HG03280 (cell line): ENCODE measurements at regions not wholly inside any gene's neighbourhood (a gene's known extent, or its start where the extent isn't known, plus 50 kb on each side); places are given as distances from the start of the nearest gene placed in this dataset.
"Not testable (repeated sequence)": the region's sequence is repeated elsewhere in the genome, so short reads cannot be mapped to it uniquely, and the experiment has no call there.

Source experiments
- ATAC-seq: cut with Tn5 transposase; IDR thresholded peaks from one replicate; pipeline ENCODE4 v1.9.1; 2021; ENCODE audit warnings: mild to moderate bottlenecking, moderate library complexity; ENCODE audit not compliant: unreplicated experiment

DNA sequence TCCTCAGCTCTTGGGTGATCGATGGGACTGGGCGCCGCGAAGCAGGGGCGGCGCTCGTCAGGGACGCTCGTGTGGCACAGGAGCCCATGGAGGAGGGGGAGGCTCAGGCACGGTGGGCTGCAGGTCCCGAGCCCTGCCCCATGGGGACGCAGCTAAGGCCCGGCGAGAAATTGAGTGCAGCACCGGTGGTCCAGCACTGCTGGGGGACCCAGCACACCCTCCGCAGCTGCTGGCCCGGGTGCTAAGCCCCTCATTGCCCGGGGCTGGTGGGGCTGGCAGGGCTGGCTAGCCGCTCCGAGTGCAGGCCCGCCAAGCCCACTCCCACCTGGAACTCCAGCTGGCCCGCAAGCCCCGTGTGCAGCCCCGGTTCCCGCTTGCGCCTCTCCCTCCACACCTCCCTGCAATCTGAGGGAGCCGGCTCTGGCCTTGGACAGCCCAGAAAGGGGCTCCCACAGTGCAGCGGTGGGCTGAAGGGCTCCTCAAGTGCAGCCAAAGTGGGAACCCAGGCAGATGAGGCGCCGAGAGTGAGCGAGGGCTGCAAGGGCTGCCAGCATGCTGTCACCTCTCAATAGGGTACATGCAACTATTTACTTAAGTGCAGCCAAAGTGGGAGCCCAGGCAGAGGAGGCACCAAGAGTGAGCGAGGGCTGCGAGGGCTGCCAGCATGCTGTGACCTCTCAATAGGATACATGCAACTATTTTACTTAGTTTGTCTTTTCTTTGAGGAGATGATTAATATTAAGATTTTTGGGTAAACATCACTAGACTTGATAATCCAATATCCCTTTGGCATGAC, 619.8 kb upstream of the IGFBP7 start:
- not testable (repeated sequence) for ATAC-seq

DNA sequence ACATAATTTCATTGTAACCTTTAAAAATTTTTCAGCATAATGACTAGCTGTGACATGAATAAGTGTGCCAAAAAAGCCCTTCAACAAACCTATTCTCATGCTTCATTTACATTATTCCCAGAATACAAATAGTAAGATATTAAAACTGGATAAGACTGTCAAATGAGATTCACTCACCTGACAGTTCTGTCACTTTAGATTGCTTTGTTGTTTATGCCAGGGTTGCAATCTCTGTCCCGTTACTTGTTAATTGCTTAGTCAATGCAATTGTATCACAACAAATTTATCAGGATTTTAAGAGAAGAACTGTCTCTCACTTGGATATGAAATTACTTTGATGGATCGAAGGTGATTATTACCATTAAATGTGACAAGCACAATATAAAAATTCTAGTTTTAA, 616.0 kb upstream of the IGFBP7 start:
- ATAC-seq = no peak

DNA sequence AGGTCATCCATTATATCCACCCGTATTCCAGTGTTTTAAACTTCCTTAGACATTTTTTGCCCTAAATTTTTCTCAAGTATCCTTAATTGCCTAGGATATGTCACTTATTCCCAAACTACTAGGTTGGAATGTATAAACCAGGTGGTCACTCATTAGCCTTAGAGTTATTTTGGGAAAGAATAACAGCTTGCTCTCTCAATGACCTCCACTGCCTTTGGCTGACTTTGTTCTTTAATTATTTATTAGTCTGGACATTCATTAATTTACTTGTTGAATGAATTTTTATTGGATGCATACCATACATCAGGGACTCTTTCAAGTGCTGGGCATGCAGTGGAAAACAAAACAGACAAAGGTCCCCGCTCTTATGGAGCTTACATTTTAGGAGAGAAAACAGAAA, 609.3 kb upstream of the IGFBP7 start:
- no peak for ATAC-seq

DNA sequence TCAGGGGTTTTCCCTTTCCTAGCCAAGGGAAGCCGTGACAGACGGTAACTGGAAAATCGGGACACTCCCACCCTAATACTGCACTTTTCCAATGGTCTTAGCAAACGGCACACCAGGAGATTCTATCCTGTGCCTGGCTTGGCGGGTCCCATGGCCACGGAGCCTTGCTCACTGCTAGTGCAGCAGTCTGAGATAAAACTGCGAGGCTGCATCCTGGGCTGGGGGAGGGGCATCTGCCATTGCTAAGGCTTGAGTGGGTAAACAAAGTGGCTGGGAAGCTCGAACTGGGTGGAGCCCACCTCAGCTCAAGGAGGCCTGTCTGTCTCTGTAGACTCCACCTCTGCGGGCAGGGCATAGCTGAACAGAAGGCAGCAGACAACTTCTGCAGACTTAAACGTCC, 604.1 kb upstream of the IGFBP7 start:
- not testable (repeated sequence) for ATAC-seq

DNA sequence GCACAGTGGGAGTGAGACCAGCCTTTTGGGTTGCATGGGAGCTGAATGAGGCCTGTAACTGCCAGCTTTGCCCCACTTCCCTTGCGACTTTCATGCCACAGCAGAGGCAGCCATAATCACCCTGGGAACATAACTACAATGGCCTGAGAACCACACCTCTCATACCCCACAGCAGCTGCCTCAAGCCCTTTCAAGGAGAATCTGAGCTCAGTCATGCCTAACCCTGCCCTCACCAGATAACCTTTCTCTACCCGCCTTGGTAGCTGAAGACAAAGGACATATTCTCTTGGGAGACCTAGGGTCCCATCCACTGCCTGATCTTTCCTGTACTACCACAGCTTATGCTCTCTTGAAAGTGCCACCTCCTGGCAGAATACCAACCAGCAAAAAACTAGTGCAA, 599.9 kb upstream of the IGFBP7 start:
- ATAC-seq = no peak

DNA sequence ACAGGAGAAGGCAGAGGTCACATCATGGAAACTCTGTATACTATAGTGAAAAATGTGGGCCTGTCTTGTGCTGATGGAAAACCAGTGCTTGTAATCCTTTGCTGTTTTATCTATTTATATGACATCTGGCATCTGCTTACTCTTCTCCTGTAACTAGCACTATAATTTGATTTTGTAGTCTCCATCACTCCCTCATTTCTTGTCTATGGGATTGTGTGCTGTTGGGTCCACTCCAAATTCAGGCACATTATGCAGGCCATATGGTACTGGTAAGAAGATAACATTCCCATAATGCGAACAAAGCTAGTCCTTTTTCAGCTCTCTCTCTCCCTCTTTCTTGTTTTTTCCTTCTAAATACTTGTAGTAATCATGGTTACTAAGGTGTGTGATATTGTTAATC, 581.2 kb upstream of the IGFBP7 start:
- no peak for ATAC-seq

DNA sequence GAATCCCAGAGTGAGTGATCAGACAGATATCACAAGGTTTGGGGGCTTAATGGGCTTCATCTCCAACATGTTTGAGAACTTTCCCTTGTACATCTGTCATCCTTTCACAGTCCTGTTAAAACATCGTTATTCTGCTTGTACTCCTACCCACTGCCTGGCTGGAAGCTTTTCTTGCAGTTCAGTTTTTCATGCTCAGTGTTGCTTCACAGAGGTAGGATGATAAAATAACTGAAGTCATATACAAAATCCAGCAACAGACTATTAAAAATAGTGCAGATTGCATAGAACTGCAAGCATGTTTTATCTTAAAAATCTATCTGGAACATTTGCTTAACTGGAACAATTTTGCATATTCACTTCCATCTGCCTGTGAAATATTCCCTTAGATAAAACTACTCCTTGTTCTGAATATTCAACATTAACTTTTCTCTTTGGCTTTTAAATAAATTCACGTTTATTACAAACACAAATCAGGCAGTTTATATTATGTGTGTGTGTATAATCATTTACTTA, 579.6 kb upstream of the IGFBP7 start:
- ATAC-seq = no peak

DNA sequence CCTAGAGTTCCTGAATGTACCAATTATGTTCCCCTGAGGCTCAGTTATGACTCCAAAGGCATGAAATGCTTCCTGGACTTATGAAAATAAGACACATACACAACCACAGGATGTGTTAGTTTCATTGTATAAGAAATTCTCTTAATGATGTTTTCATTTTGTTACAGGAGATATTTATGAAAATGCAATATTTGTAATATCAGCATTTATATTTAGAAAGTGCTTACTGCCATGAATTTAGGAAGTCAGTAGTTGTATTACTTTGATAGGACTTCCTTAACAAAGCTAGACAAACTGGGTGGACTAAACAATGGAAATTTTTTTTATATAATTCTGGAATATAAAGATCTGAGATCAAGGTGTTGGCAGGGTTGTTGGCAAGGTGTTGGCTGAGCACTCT, 572.1 kb upstream of the IGFBP7 start:
- no peak for ATAC-seq

DNA sequence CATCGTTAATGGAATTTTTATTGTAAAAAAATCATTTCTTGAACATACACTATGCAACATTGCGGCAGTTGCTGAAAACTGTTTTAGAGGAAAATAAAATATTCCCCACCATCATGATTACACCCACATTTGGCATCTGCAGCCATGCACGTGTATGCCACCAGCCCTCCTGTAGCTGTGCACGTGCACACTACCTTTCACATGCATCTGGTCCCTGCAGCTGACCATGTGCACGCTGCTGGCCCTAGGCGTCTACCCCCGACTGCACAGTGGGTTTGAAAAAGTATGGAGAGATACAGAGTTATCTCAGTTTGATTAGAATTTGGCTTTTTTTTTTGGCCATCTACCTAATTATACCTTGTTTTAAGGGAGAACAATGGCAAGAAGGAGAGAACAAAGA, 569.8 kb upstream of the IGFBP7 start:
- no peak for ATAC-seq

DNA sequence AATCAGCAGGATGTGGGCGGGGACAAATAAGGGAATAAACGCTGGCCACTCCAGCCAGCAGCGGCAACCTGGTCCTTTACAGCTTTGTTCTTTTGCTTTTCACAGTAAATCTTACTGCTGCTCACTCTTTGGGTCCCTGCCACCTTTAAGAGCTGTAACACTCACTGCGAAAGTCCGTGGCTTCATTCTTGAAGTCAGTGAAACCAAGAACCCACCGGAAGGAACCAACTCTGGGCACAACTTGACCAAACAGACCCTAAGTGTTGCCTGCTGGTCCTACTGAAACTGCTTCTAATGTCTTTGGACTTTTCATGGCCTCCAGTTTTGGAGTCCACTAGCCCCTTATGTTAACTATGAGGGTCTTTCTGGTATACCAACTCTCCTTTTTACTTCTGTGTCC, 566.2 kb upstream of the IGFBP7 start:
- no peak for ATAC-seq

DNA sequence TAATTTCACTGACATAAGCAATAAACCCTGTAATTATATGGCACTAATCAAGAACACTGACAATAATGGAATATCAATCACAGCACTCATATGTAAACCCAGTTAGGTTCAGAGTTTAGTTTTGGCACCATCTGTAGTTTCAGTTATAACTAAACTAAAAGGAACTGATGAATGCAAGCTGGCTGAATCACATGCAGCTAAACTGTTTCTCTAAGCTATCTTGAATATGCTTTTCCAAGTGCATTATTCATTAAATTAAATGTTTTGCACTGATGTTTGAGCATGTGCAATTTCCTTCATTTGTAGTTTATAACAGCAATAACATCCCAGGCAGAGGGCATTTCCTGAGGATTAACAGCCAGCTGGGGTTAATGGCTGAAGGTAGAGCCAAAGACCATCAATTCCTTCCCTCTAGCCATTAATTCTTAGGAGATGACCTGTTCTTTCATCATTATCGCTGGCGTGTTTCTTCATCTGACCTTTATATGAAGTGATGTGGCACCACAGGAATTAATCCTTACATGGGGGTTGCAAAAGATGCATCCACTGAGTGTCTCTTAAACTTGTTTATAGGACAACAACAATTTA, 562.8 kb upstream of the IGFBP7 start:
- ATAC-seq = no peak

DNA sequence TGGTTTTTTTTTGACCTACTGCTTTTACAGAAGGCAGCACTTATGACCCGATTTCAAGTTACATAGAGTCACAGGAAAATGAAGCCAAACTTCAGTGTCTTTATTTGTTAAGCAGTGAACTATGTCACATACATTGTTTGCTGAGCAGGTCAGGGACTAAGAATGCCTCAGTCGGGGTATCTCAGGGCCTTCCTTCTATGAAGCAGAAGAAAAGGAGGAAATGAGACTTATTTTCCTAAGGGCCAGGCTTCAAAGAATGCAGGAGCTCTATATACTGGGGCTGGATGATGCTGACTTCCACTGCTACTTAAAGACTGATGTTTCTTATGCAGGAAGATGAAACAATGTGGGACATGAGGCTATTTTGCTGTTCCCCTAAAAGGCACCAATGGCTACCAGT, 558.4 kb upstream of the IGFBP7 start:
- no peak for ATAC-seq

DNA sequence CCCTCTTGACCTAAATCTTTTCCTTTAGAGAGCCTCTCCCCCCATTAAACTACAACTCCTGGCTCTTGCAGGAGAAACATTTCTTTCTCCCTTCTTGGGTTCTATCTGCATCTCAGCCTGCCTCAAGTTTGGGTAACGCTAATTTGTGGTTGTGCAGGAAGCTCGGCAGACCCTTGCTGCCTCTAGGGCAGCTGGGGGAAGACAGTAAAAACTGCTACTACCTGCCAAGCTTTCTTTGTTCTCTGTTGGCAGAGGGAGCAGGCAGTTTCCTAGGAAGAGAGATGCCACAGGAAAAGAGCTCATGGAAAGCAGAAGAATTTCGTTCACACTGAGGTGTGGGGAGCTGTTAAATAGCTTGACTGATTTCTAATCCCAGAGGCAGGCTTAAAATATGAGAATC, 555.6 kb upstream of the IGFBP7 start:
- no peak for ATAC-seq

DNA sequence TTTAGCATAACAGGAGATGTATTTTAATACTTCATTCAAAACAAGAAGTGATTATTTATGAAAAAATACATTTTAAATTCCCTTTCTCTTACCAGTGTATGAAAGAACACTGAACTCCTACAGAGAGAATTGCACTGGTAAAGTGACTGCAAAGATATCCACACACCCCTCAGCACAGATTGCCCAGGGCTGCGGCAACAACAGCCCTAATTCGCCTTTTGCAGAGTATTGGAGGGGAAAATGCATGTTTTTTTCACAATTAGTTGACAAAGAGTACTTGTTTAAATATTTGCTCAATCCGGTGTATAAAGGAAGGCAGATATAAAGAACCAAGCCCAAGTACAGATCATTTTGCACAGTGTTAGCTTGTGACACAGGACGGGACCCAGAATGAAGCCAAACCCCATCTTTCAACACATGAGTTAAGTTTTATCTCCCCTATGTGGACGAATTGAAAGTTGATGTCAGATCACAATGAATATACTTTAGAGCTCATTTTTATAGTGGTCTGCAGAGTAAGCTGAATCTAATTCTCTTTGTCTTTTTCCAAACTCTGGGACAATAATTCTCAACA, 551.4 kb upstream of the IGFBP7 start:
- no peak for ATAC-seq

DNA sequence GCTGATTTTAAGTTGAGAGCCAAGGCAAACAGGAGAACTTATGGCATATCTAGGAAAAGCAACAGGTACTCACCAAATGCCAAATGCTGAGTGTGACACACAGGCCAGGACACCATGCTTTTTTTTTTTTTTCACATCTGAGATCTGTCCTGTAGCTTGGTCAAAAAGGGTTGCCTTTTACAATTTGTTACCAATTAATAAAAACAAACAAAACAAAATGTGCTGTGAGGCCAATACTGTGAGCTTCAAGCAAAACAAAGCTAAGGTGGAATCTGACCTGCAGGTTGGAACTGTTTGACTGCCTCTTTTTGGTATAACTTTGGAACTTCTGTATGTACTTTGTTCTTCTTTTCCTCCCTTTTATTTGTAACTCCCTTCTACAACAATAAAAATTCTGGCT, 548.5 kb upstream of the IGFBP7 start:
- no peak for ATAC-seq

DNA sequence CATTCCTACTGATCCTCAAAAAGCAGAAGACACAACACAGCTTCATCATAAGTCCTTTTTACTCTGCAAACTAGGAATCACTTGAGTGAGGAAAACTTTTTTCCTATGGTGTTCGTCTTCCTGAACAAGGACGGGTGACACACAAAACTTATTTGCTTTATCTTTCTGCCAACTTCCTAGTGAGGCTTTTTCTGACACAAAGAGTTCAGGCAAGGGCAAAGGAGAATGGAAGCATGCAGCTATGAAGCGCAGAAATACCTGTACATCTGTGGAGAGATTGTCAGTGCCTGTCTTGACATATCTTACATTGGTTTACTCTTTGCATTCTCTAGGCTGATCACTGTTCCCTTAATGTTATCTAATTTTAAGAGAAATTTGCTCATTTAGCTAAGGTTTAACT, 548.0 kb upstream of the IGFBP7 start:
- ATAC-seq = no peak

DNA sequence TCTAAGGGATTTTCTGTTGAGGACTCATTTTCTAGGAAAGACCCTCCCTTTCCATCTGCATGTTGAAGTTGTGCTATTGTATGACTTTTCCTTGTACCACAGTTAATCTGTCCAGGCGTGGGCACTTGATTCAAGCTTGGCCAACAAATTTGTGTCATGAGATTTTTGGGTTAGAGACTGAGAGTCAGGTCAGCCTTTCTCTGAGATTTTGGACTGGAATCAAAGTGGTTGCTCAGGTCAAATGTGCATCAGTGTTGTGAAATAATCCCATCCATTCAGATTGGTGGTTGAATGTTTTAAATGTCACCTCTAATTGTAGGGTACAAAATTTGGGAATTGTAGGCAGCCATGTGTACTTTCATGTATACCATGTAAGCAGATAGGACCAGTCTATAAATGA, 545.2 kb upstream of the IGFBP7 start:
- ATAC-seq = no peak

DNA sequence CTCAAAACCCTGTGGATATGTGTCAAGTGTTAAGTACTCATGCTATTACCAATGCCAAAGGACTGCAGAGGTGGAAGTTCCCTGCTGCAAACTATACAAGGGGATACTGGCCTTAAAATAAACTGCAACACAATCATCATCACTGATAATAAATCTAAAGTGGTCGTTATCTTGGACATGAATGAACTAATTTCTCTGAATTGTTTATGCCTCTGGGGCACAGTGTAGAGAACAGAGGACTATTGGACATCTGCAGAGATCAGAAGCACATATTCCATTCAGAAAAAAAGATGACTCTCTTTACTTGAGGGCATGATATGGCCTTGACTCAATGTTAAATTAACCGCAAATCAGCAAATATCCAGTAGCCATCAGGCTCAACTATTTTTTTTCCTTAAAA, 542.6 kb upstream of the IGFBP7 start:
- ATAC-seq = no peak

DNA sequence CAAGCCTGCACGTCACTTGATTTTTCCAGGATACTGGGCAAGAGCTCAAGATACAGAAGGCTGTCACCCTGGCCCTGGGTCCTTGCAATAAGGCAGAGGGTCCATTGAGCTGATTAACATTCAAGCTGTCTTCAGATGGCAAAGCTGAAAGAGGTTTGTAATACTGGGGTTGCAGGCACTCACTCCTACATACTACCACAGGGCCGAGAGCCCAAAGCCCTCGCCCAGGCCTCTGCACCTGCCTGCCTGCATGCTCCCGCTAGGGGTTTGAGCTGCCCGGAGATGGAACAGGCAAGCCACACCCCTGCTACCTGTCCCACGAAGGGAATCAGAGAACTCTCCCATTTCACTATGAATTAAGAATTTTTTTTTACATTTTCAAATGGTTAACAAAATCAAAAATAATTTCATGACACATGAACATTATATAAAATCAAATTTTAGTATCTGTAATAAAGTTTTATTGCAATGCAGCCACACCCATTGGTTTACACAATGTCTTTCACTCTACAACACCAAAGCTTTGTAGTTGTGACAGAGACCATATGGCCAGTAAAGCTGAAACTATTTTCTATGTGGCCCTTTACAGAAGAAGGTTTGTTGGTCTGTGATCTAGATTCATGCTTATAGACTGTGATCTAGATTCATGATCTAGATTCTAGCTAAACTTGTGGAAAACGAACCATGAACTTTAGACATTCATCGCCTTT, 530.4 kb upstream of the IGFBP7 start:
- ATAC-seq = no peak

DNA sequence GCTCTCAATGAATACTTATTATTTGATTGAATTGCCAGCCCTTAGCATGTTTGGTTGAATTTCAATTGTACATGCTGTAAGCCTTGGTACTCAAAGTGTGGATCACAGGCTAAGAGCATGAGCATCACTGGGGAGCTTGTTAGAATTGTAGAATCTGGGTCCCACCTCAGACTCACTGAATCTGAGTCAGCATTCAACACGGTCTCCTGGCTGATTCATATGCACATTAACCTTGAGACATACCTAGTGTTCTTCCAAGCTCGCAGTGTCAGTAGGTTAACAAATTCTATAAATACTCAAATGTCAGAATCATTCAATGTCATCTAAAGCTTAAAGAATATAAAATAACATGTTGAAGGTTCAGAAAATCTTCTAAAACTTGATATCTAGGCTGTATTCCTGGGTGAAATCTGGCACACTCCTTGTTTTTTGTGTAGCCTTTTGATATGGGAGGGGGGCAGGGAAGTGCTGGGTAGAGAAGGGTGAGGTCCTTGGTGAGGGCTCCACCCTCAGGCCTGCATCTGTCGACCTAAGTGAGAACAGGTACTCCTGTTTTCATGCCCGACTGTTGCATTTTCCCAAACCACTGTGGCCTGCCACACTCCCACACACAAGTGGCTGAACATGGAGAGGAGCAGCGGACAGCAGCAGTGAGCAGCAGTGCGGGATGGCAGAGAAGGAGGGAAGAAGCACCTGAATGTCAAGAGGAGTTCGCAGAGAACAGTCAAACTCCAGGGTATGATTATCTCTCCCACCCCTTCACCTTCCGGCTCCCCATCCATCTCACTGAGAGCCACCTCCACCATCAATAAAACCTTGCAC, 529.6 kb upstream of the IGFBP7 start:
- ATAC-seq = no peak

DNA sequence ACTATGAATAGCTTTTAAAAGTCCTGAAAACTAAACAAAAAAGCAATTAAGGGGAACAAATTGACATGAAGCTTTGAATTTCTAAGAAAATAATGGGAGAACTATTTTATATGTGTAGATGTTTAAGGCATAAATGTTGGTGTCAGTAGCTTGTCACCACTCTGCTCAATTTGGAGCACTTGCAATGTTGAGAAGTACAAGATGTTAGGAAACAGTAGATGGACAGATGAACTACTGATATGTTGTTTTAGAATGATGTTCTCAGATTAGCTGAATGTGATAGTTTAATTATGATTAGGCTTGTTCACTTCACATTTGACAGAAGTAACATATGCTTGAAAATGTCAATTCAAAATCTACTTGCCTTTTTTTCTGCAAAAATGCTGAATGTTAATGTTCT, 525.7 kb upstream of the IGFBP7 start:
- ATAC-seq = no peak
